Fibroblast of upper back skin (primary cell): ENCODE measurements at regions not wholly inside any gene's neighbourhood (a gene's known extent, or its start where the extent isn't known, plus 50 kb on each side); places are given as distances from the start of the nearest gene placed in this dataset.

Source experiments
- DNase-seq: peaks from one replicate; pipeline ENCODE4 v3.0.0-alpha.2; 2013

DNA sequence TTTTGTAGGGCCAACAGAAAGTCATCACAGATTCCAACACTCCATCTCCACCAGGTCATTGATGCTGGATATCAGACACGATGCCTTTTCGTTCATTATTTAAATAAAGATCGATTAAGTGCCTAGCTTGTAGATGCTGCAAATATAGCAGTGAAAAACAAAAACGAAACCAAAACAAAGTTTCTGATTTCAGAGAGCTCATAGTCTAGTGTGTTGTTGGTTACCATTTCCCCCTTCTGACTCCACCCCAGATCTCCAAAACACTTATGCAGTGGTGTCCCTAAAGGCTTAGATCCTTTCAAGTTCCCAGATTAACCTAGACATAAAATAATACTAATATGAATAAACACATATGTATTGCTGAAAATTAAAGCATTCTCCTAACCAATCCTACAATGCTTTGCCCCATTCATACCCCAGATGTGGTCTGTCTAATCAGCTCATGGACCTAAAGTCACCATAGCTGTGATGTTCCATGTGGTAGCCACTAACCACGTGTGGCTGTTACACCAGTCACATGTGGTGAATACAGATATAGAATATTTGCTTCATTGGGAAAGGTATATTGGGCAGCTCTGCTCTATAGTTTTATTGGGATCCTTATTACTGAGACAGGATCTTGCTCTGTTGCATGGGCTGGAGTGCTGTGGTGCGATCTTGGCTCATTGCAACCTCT is 787.2 kb downstream of the TDRD15 start:
- DNase-seq = no peak

DNA sequence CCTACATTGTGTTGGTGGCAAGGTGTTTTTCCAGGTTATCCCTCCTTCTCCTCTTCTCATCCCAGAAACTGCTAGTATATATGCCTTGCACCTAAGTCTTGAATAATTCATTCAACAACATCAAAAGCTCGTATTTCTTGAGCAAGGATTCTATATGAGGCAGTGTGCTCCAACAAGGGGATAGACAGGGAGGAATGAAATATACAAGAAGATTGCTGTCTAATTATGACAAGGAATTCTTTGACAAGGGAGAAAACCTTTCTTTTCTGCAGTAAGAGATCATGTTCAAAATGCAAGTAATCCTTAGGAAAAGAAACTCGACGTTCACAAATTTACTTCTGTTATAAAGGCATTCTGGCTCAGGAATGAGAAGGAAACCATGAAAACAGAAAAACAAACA is 788.6 kb downstream of the TDRD15 start:
- DNase-seq = no peak

DNA sequence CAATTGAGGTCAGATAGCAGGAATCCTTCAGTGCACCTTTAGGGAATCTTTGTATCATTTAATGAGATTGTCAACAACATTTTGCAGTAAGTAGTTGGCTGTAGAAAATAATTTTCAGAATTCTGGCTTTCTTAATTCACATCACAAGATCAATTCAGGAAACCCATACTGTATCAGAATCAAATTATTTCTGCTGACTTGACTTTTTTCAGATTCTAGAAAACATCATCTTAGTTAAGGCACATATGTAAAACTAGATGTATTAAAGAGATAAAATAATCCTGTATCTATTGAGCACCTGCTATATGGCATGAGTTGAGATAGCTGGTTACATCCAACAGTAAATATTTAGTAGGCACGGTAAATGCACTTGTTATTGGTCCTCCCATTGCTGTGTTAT is 791.4 kb downstream of the TDRD15 start:
- no peak for DNase-seq

DNA sequence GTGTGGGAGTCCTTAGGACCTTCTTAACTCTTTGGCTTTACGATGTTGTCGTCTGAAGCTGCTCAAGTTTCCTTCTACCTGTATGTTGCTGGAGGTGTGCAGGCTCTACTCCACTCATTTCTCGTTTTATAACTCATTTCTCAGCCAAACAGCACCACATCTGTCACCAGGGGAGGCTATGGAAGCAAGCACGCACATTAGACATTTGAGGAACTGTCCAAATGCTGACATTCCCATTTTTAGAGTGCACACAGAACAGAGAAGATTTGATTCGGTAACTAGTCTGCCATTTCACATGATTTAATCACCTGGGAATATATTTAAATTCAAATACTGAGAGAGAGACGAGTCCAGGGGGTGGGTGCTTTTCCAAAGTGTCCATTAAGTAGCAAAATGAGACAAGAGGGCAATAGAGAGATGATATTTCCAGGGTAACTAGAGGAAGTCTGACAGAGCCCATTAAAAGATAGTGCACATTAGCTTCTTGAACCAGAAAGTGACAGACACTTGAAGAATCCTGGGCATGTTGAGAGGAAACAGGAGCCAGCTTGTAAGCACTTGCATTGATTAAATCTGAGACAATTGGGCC is 793.3 kb downstream of the TDRD15 start:
- DNase-seq = peak; percentile 8

DNA sequence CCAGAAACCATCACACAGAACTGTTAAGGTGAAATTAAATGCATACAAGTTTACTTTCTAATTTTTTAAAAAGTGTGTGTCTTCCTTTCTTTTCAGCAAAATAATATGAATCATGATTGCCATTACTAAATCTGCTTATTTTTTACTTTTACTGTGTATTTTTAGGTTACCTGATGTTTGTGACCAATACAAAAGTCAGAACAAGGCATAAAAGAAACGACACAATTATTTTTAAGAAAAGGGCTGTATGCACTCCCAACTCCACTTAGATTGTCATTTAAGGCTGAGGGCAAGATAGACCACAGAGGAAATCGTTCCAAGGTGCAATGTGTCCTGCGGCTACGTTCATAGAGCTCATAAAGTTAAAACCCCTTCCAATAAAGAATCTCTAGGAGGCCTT is 797.0 kb downstream of the TDRD15 start:
- no peak for DNase-seq

DNA sequence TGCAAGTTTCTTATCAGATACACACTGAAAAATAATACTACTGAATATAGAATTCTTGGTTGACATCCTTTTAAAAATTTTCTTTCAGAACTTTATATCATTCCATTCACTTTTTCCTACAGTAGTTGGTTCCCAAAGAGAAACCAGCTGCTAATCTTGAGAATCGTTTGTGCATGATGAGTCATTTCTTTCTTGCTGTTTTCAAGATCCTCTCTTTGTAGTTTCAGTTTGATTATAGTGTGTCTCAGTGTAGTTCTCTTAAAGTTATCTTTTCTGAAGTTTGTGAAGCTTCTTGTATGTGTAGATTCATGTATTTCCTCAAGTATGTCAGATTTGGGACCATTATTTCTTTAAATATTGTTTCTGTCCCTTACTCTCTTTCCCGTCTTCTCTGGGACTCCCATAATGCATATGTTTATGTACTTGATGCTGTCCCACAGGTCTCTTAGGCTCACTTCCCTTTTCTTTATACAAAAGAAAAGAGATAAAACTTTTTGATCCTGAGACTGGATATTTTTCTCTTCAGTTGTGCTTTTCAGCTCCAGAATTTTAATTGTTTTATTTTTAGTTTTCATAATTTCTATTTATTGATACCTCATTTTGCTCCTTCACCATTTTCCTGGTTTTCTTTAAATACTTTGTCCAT is 801.0 kb downstream of the TDRD15 start:
- no peak for DNase-seq

DNA sequence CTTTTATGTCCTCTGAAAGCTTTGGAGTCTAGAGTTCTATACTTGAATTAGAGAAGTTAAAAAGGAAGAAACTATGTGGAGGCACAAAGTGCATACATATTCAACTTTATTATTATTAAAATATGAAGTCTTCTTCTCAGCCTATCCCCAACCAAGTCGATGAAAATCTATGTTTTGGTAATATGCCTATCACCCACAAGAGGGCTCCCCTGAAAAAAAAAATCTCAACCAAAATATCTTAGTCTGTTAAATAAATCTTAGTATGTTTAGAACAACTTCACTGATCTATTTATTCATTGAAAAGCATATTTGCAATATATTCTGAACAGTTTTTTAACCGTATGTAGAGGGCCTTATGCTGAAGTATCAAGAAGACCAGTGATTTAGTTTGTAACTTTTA is 804.5 kb downstream of the TDRD15 start:
- DNase-seq = no peak

DNA sequence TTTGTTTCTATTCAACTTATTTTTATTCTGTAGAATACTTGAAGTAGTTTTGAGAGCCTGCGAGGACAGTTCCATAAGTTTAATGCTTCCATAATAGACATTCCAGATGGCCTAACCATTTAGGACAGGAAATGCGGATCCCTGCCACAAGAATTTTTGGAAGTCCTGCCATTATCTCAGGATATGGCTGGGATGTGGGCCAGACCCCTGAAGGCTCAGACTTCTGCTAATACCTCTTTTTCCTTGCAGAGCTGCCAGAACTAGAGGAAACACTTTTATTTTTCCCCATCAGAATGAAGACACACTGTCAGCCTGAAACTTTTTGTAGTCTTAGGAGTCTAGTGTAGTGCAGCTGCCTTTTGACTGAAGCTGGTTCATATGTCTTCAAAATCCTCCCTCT is 806.5 kb downstream of the TDRD15 start:
- DNase-seq = peak; percentile 72

DNA sequence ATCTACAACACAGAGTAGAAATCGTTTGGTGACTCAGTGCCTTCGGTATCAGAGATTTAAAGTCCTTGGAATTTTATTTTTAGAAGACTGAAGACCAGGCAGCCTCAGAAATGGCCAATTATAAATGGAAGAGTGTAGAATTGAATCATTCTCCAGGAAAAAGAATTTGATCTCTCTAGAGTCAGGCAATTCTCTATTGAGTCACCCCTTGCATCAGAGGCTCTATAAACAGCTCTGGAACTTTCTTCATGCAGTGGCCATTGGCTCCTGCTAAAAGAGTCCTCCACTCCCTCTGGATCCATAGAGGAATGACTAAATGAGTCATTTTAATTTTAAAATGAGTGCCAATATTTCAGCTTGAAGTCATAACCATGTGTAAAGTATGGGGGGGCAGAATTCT is 816.2 kb downstream of the TDRD15 start:
- DNase-seq = peak; percentile 84

DNA sequence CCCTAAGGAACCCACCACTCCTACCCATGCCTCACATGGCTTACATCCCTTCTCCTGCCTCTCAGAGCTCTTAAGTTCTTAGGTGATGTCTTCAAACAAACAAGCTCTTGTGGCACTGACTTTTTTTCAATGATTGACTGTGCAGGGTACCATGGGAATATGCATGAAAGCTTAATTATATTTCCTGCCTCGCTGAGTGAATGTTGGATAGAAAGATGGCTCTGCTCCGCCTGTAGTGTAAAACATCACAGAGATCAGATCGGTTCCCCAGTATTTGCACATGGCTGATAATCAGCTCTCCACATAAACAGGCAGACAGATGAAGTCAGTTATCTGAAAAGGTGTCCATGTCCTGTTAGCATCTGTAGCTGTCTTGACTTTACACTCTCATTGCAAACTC is 820.8 kb downstream of the TDRD15 start:
- no peak for DNase-seq

DNA sequence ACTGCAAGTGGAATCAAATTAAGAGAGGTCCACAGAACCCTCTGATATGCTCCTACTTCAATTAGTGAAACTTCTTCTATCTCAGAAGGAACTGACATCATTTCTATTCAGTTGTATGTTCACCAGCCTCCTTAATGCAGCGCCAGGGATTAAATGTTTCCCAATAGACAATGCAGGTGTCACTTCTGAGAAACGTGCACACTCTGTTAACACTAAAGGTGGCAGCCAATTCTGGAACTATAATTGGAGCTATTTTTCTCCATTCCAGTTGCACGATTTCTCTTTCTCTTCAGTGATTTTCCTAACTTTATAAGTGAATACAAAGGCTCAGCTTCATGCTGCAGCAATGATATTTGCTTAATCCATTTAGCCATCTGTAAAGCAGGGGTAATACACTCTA is 821.9 kb downstream of the TDRD15 start:
- no peak for DNase-seq

DNA sequence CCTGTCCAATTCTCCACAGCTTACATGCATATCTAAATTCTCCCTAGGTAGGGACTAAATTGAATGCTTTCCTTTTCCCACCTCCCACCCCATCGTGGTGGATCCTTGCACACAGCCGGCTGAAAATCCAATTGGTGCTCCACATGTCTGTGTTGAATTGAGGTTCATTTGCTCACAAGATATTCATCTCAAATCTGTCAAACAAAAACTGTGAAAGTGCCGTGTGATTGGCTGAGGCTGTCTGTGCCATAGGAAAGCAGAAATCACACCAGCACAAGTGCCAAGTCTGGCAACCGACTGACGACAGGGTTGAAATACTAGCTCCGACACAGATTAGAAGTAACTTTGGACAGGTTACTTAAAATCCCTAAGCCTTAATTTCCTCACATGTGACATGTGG is 823.3 kb downstream of the TDRD15 start:
- DNase-seq = no peak

DNA sequence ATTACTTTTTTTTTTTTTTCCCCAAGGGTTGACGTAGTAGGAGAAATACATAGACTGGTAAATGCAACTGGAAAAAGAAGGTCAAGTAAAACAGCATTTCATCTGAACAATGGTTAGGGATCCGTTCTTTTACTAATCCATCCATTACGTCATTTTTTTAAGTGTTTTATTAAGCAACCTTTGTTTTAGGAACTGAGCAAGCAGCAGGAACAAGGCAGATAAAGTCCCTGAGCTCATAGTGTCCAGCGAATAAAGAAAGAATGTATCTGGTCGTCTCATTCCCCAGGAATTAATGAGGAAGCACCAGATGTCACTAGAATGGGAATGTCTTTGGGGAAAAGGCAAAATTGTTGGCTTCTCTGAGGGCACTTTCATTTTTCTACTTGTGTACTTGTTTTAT is 842.4 kb downstream of the TDRD15 start:
- peak; percentile 10 for DNase-seq

DNA sequence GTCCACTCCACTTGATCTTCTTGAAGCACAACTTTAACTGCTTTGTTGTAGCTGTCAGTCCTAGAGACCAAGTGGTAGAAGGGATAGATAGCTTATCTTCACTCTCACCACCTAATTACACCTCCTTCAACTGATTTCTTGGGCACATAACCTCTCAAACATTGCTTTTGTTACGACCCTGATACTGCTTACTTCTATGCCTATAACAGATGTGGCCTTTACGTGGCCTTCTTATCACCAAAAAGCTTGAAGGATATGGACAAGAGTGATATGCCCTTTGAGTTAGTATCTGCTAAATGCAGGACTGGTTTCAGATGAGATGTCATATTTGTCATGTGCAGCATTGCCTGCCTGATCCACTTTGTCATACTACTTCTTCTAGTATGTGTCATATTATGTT is 847.2 kb downstream of the TDRD15 start:
- DNase-seq = no peak

DNA sequence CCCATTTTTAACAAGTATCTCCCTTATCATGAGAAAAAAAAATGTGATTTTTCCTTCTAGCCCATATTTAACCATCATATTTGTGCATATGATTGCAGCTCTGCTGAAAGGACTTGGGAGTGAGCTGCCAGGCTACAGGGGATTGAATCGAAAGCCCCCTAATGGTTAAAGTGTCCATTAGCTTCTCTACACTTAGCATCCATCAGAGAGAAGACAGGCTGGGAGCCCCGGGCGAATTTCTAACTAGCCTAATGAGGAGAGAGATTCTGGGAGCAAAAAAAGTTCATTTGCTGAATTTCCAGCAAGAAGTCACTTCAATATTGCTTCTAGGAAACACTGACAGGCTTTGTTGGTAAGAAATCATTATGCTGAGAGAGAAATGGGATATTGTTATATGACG is 848.8 kb downstream of the TDRD15 start:
- DNase-seq = no peak

DNA sequence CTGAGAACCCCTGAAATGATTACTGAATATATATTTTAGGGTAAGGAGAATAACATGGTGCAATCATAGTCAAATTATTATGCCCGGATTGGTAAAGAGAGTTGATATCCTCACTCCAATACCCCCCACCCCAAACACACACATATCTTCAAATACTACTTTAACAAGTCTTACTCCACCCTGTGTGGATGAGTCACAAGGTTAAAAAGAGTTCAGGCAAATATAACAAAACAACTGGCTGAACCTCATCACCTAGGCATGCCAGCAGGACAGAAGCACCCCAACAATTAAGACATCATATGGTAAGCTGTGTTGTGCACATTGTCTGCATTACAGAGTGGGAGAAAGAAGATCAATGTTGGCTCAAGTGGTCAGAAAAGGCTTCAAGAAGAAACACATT is 857.4 kb downstream of the TDRD15 start:
- DNase-seq = no peak

DNA sequence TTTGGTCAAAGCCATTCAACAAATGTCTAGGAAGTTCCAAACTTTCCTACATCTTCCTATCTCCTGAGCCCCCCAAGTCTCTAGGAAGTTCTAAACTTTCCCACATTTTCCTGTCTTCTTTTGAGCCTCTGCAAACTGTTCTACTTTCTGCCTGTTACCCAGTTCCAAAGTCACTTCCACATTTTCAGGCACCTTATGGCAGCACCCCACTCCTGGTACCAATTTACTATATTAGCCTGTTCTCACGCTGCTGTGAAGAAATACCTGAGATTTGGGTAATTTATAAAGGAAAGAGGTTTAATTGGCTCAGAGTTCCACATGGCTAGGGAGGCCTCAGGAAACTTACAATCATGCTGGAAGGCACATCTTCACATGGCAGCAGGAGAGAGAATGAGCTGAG is 869.2 kb downstream of the TDRD15 start:
- no peak for DNase-seq

DNA sequence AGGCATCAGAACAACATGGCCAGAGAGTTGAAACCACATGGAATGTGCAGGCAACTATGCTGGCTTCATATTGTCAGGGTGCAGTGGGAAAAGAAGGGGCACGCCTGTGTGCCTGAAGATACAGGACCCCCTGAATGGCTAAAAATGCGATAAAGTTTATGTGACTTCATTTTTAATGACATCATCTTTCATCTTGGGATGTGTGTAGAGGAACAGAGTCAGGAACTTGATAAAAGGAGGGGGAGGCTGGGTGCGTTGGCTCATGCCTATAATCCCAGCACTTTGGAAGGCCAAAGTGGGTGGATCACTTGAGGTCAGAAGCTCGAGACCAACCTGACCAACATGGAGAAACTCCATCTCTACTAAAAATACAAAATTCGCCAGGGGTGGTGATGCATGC is 872.6 kb downstream of the TDRD15 start:
- DNase-seq = no peak

DNA sequence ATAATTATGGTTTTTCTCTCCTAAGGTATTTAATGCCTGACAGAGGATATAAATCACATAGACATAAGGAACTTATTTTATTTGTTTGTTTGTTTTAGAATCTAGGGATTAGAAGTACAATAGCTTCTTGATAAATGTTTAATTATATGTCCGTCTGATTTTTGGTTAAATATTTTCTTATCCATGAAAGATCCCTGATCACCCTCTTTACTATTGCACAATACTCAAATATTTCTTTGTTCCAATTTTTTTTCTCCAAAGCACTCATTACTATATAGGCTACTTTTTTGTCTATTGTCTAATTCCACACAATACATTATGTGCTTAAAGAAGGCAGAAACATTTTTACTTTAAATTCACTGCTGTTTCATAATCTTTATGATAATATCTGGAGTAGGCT is 875.8 kb downstream of the TDRD15 start:
- no peak for DNase-seq

DNA sequence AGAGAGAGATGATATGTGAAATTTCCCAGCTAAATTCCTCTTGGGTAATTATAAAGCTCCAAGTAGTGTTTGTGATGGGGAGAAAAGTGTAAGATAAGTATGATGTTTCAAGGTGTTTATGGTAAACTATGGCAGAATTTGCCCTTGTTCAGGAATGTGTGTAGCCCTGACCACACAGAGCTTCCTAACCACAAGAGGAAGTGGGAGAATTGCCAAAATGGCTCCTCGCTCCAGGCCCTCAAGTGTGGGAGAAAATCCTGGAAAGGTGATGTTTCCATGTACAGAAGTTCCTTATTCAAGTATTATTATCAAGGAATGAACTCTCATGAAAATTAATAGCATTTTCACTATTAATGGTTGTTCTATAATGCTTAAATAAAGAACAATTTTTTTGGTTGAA is 878.3 kb downstream of the TDRD15 start:
- no peak for DNase-seq

DNA sequence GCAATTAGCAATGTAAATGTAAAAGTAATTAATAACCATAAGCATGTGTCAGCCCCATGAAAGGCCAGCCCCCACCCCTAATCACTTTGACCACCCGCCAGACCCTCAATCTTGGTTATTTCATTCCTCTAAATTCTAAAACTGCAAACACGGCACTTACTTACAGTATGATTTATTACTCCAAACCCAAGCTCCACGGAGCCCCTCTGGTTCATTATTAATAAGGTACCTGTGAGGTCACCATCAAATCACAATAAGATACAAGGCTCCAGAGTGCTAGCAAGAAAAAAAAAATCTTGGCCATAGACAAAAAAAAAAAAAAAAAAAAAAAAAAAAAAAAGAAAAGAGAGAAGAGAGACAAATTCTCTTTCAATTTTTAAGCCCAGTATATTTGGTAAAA is 879.5 kb downstream of the TDRD15 start:
- no peak for DNase-seq

DNA sequence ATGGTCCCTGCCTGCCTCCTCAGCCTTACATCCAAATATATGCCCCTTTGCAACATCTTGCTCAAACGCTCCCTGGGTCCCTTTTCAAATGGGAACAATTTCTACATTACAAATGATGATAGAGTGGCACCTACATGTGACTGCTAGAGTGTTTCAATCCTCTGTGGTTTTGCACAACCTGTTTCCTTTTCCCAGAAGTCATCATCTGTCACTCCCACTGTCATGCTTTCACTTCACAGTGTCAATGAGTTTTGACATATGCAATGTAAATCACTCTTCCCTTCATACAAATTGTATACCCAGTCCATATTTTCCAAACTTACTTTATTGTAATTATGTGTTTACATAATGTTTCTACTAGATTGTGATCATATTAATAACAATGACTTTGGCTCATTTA is 887.3 kb downstream of the TDRD15 start:
- DNase-seq = no peak

DNA sequence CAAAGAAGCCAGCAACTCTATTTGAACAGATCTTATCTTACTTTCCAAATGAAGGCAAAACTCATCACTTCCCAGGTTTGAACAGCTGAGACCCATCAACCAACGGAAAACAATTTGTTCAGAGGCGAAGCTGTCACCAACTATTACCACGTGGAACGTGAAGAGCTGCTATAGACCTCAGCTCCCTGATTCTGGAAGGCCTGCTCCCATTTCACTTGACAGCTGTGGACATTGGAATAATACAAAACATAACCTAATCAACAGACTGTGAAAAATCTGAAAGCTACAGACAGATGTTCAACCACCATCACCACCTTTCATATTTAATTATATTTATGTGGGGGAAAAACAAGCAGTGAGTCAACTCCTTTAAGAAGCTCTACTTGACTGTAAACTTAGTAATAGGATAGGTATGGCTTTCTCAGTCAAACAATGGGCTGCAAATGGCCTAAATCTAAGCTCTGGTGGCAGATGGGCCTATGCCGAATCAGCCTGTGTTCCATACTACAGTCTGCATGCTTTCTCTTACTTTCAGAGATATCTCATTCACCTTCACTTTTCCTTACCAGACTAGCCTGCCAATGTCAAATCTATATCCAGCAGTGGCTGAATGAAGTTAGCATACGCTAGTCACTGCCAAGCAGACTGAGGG is 896.4 kb downstream of the TDRD15 start:
- peak; percentile 42 for DNase-seq

DNA sequence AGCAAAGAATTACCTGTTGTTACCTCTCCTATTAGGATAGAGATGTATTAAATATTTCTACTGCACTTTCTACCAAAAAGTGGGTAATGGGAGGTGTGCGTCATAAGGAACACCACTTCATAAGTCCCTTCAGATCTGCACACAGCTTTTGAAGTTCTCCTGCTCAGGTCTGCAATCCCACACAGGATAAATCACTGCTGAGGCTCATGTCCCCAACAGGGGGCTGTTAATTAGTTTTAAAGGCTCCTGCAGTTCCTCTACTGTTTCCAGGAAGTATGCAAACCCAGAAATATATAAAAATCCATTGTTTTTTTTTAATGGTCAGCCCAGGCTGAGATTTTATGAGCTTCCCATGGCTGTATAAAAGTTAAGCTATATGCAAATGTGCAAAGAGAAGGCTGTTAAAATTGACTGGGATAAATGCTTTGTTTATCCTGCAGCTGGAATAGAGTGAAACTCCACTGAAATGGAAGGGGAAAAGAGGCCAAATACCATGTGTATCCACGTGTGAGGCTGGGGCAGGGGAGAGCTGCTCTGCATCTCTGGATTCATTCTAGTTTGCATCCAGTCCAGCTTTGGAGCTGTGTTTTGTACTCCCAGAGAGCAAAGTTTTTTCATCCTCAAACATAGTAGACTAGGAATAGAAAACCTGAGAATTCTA is 903.7 kb downstream of the TDRD15 start:
- DNase-seq = no peak
